ENCODE measurements at regions not wholly inside any gene's neighbourhood (a gene's known extent, or its start where the extent isn't known, plus 50 kb on each side); places are given as distances from the start of the nearest gene placed in this dataset.

GRCh38 chr7:125926621-125927020 lies 997.0 kb upstream of the POT1 start:
- ATAC-seq (no peak), FAIRE-seq (no peak), DNase-seq (ENCODE audit: extremely low read depth in 1 of 4, low spot score in 3 of 4) (no peak)
- no peak overlapping the region for H2AFZ ChIP-seq (ENCODE audit: low read depth, low read length)
- H3K4me1 ChIP-seq (replicated peaks in 1 of 2; ENCODE audit: control insufficient read depth in 2 of 2, insufficient read depth in 2 of 2, low read length in 2 of 2) = no peaks in the 10 kb centered on the region
- no peak overlapping the region for H3K27ac ChIP-seq (ENCODE audit: extremely low read depth, low read depth, low read length)
- H3K9me3 ChIP-seq (replicated peaks; ENCODE audit: control insufficient read depth, insufficient read depth, low read depth, low read length) = 0 out of 2 replicates have a peak, but pooled peaks cover 1% of the 10 kb centered on the region
- H3K36me3 ChIP-seq (ENCODE audit: control insufficient read depth, insufficient read depth, low read length) = no peaks in the 10 kb centered on the region
- no peaks in the 10 kb centered on the region for H3K9me1 ChIP-seq (ENCODE audit: control insufficient read depth, insufficient read depth, low read length)
- H3K4me2 ChIP-seq (ENCODE audit: insufficient read depth, low read length) = no peak overlapping the region
- TF ChIP-seq POLR2G (IDR thresholded peaks at IDR 0.05; ENCODE audit: low read depth, low read length) (no peak), ETV1 (tag; conservative IDR thresholded peaks at IDR 0.05; ENCODE audit: low read depth) (no peak), NR2C1 (IDR thresholded peaks at IDR 0.05) (no peak), NR2C1 (tag; IDR thresholded peaks at IDR 0.05) (no peak), CBX3 (IDR thresholded peaks at IDR 0.05; ENCODE audit: borderline replicate concordance in 1 of 2, low read length in 2 of 2) (no peak), USF2 (CRISPR knock-in tag; IDR thresholded peaks at IDR 0.05) (no peak), CREB1 (IDR thresholded peaks at IDR 0.05) (no peak), CREB1 (CRISPR knock-in tag; IDR thresholded peaks at IDR 0.05) (no peak), NFATC3 (IDR thresholded peaks at IDR 0.05) (no peak), ZNF282 (CRISPR knock-in tag; IDR thresholded peaks at IDR 0.05) (no peak), IRF1 (CRISPR knock-in tag; IDR thresholded peaks at IDR 0.05; ENCODE audit: borderline replicate concordance) (no peak), ZNF644 (tag; IDR thresholded peaks at IDR 0.05; ENCODE audit: low read depth) (no peak), ZKSCAN1 (IDR thresholded peaks at IDR 0.05; ENCODE audit: low read depth, low read length) (no peak), KDM2B (CRISPR knock-in tag; IDR thresholded peaks at IDR 0.05) (no peak)
- BruUV-seq (replicated peaks) = no TSS peak
- H3K27me3 ChIP-seq (ENCODE audit: control insufficient read depth in 2 of 2, insufficient read depth in 2 of 2, low read length in 2 of 2) = no peaks in the 10 kb centered on the region
- in situ Hi-C loops (cut with MboI) = no loop called here
- 0% methylated on average over 1 of the region's 1 CpG for WGBS (ENCODE audit: insufficient coverage, low coverage, missing lambda C conversion rate)
- intact Hi-C loops (cut with micrococcal nuclease) = no loop called here
- ChIA-PET CTCF (ENCODE audit: low intra/inter-chr PET ratio) (no interaction called here), POLR2A (no interaction called here)
- H4K20me1 ChIP-seq (replicated peaks; ENCODE audit: control insufficient read depth, insufficient read depth, low read length) = no peaks in the 10 kb centered on the region
- no peak overlapping the region for H3K9ac ChIP-seq (ENCODE audit: insufficient read depth in 1 of 2, low read depth in 2 of 2, low read length in 2 of 2)
- H3K4me3 ChIP-seq = no peak overlapping the region
- H3K79me2 ChIP-seq (ENCODE audit: control insufficient read depth, insufficient read depth, low read length) = no peaks in the 10 kb centered on the region
